Spleen (tissue), 7 donors: ENCODE measurements at regions not wholly inside any gene's neighbourhood (a gene's known extent, or its start where the extent isn't known, plus 50 kb on each side); places are given as distances from the start of the nearest gene placed in this dataset.

Experiments
- CTCF ChIP-seq, 11 experiments: fragments of 200-600 bp in 7 of 11; fragments of 450-650 bp in 4 of 11; sonication (generic) in 4 of 11; IDR thresholded peaks in 8 of 11; conservative IDR thresholded peaks in 3 of 11; 1 replicate in 7 of 11; 2 replicates in 4 of 11; pipeline versions ENCODE4 v1.4.0 to v1.8.0; 2016 to 2021; ENCODE audit warnings: antibody characterized with exemption in 11 of 11, inconsistent platforms in 4 of 11, mild to moderate bottlenecking in 1 of 11
- POLR2A ChIP-seq, 3 donors: fragments of 450-650 bp; IDR thresholded peaks; one replicate each; pipeline ENCODE4 v1.5.1; 2017; ENCODE audit warnings: antibody characterized with exemption in 3 of 3, mild to moderate bottlenecking in 1 of 3
- POLR2AphosphoS5 ChIP-seq, 3 donors: sonication (generic); formaldehyde crosslinking; IDR thresholded peaks; one replicate each; pipeline ENCODE4 v1.5.1; 2017; ENCODE audit warnings: antibody characterized with exemption in 3 of 3
- donor health status: DM: no; HTN: no; CAD: no; lungs with moderate emphysema.
- donor health status: DM: no; HTN: no; CAD: no.
- donor health status: DM: no; HTN: no; CAD: no.

GRCh38 chr10:128781637-128782036 is 655.4 kb upstream of the MKI67 start:
- TF ChIP-seq CTCF (IDR thresholded peaks at IDR 0.05 in 8 of 11, conservative IDR thresholded peaks at IDR 0.05 in 3 of 11) (no peak), POLR2A (IDR thresholded peaks at IDR 0.05) (no peak), POLR2AphosphoS5 (IDR thresholded peaks at IDR 0.05) (no peak)
